ENCODE measurements at regions not wholly inside any gene's neighbourhood (a gene's known extent, or its start where the extent isn't known, plus 50 kb on each side); places are given as distances from the start of the nearest gene placed in this dataset.

DNA sequence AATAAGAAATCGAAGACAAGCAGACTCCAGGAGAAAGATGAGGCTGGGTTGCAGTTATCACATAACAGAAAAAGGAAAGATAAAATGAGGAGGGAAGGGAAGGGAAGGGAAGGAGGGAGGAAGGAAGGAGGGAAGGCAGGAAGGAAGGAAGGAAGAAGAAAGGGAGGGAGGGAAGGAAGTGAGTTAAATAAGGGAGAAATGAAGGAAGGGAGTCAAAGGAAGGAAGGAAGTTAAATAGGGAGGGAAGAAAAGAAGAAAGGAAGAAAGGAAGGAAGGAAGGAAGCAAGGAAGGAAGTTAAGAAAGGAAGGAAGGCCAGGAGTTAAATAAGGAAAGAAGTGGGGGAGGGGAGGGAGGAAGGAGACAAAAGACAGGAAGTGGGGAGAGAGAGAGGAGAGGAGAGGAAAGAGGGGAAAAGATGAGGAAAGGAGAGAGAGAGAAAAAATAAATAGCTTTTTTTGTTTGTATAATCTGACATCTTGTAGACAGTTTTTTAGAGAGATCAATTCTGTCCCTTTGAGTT is 679.6 kb downstream of the HS3ST4 start:
- DNase-seq (ENCODE audit: low read depth, low spot score): no peak
- in situ Hi-C loops (cut with HindIII; ENCODE audit: low sequenced_read_pairs): no loop called here
- TF ChIP-seq, protein P1, sequence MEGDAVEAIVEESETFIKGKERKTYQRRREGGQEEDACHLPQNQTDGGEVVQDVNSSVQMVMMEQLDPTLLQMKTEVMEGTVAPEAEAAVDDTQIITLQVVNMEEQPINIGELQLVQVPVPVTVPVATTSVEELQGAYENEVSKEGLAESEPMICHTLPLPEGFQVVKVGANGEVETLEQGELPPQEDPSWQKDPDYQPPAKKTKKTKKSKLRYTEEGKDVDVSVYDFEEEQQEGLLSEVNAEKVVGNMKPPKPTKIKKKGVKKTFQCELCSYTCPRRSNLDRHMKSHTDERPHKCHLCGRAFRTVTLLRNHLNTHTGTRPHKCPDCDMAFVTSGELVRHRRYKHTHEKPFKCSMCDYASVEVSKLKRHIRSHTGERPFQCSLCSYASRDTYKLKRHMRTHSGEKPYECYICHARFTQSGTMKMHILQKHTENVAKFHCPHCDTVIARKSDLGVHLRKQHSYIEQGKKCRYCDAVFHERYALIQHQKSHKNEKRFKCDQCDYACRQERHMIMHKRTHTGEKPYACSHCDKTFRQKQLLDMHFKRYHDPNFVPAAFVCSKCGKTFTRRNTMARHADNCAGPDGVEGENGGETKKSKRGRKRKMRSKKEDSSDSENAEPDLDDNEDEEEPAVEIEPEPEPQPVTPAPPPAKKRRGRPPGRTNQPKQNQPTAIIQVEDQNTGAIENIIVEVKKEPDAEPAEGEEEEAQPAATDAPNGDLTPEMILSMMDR (IDR thresholded peaks at IDR 0.05; ENCODE audit: low read depth, low read length): no peak
- H3K4me3 ChIP-seq (ENCODE audit: low read depth, low read length): no peak overlapping the region

GRCh38 chr16:26374279-26374925 is 682.6 kb downstream of the HS3ST4 start:
- TF ChIP-seq, protein P1 (IDR thresholded peaks at IDR 0.05; ENCODE audit: low read depth, low read length): no peak
- H3K4me3 ChIP-seq (ENCODE audit: low read depth, low read length): no peak overlapping the region
- in situ Hi-C loops (cut with HindIII; ENCODE audit: low sequenced_read_pairs): no loop called here
- no peak for DNase-seq (ENCODE audit: low read depth, low spot score)

- in situ Hi-C loops (cut with HindIII; ENCODE audit: low sequenced_read_pairs): no loop called here
- no peak for DNase-seq (ENCODE audit: low read depth, low spot score)
- no peak overlapping the region for H3K4me3 ChIP-seq (ENCODE audit: low read depth, low read length)
- TF ChIP-seq, protein P1 (IDR thresholded peaks at IDR 0.05; ENCODE audit: low read depth, low read length): no peak
These were observed 684.1 kb upstream of the C16orf82 start for GRCh38 chr16:26382586-26382985.

GRCh38 chr16:26386096-26386495 is 680.6 kb upstream of the C16orf82 start:
- in situ Hi-C loops (cut with HindIII; ENCODE audit: low sequenced_read_pairs): no loop called here
- DNase-seq (ENCODE audit: low read depth, low spot score): no peak
- TF ChIP-seq, protein P1 (IDR thresholded peaks at IDR 0.05; ENCODE audit: low read depth, low read length): no peak
- no peak overlapping the region for H3K4me3 ChIP-seq (ENCODE audit: low read depth, low read length)

DNA sequence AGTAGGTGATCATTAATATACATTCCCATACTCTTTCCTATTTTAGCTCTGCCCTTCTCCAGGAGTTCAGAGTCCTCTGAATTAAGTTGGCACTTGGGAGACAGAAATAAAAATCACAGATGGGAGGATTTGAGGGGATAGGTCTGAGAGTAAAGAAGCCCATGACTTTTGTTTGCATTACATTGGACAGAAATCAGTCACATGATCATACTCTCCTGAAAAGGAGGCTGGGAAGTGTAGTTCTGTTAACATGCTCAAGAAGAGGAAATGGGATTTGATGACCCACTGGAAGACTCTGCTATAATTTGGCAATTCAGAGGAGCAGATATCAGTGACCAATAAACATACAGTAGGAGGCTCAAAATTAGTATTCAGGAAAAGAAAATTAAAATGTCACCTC is 674.9 kb upstream of the C16orf82 start:
- in situ Hi-C loops (cut with HindIII; ENCODE audit: low sequenced_read_pairs): no loop called here
- DNase-seq (ENCODE audit: low read depth, low spot score): no peak
- H3K4me3 ChIP-seq (ENCODE audit: low read depth, low read length): no peak overlapping the region
- TF ChIP-seq, protein P1 (IDR thresholded peaks at IDR 0.05; ENCODE audit: low read depth, low read length): no peak

DNA sequence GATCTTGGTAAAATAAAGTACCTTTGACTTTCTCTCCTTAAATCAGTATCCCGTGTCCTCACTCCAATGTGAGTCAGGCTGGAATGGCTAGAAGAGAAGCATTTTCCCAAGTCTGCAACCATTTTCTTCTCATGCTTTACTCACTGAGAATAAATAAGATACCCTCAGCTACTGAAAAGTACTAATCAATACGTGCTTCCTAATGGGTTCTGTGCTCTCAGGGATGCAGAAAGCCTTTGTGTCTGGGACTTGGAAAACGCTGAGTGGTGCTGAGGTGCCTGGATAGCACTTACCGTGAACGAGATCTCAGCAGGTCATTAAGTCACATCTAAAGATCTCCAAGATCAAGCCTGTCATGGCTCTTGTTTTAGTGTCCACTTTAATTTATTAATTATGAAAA is 672.3 kb upstream of the C16orf82 start:
- H3K4me3 ChIP-seq (ENCODE audit: low read depth, low read length): no peak overlapping the region
- DNase-seq (ENCODE audit: low read depth, low spot score): no peak
- TF ChIP-seq, protein P1 (IDR thresholded peaks at IDR 0.05; ENCODE audit: low read depth, low read length): no peak
- in situ Hi-C loops (cut with HindIII; ENCODE audit: low sequenced_read_pairs): no loop called here

Data from astrocyte of the spinal cord (primary cell).